Cardiac muscle cell (in vitro differentiated cells and primary cell): ENCODE measurements at regions not wholly inside any gene's neighbourhood (a gene's known extent, or its start where the extent isn't known, plus 50 kb on each side); places are given as distances from the start of the nearest gene placed in this dataset.

ENCODE experiments used
- DNase-seq, 2 donors: peaks; one replicate each; pipeline versions ENCODE4 v3.0.0 to v3.0.0-alpha.2; 2010 to 2017; ENCODE audit warnings: low read depth in 1 of 2, low spot score in 1 of 2
- H3K27ac ChIP-seq: fragments of 200-600 bp; sonication (generic); 2 replicates; pipeline ENCODE4 v1.5.1; 2016
- H3K27me3 ChIP-seq: fragments of 200-600 bp; sonication (generic); 2 replicates; pipeline ENCODE4 v1.6.0; 2016; ENCODE audit warnings: control low read depth
- H3K36me3 ChIP-seq: fragments of 200-600 bp; sonication (generic); 2 replicates; pipeline ENCODE4 v1.5.1; 2016; ENCODE audit warnings: control low read depth
- H3K4me1 ChIP-seq: fragments of 200-600 bp; sonication (generic); 2 replicates; pipeline ENCODE4 v1.8.1; 2017; ENCODE audit warnings: low read depth, mild to moderate bottlenecking, mixed run types
- H3K4me3 ChIP-seq: fragments of 200-600 bp; sonication (generic); 2 replicates; pipeline ENCODE4 v1.5.1; 2016; ENCODE audit warnings: mild to moderate bottlenecking
- H3K9me3 ChIP-seq: fragments of 200-600 bp; sonication (generic); 2 replicates; pipeline ENCODE4 v1.5.1; 2017; ENCODE audit warnings: low read depth, mild to moderate bottlenecking, control low read depth
- TF ChIP-seq, protein P1 (sequence below): IDR thresholded peaks from 2 replicates; pipeline ENCODE4 v1.5.1; 2012; ENCODE audit warnings: low read depth, mild to moderate bottlenecking, low read length

DNA sequence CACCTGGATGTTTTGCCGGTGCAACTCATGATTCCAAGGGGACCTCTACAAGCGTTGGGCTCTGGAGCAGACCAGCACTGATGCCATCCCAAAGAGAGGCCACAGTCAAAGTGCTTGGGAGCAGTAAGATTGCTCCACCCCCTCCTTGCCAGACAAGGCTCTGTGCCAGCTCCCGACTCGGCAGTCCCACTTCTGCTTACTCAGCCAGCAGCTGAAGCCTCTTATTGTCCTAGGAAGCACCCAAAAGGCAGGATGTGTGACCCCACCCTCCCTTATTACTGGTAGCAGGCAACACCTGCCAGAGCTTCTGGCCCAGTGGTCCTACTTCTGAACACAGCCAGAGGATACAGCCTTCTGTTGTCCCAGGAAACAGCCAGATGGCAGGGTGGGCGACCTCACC is 614.2 kb downstream of the TENT5A start:
- H3K4me1 ChIP-seq, result no peaks in the 10 kb centered on the region
- TF ChIP-seq, protein P1, sequence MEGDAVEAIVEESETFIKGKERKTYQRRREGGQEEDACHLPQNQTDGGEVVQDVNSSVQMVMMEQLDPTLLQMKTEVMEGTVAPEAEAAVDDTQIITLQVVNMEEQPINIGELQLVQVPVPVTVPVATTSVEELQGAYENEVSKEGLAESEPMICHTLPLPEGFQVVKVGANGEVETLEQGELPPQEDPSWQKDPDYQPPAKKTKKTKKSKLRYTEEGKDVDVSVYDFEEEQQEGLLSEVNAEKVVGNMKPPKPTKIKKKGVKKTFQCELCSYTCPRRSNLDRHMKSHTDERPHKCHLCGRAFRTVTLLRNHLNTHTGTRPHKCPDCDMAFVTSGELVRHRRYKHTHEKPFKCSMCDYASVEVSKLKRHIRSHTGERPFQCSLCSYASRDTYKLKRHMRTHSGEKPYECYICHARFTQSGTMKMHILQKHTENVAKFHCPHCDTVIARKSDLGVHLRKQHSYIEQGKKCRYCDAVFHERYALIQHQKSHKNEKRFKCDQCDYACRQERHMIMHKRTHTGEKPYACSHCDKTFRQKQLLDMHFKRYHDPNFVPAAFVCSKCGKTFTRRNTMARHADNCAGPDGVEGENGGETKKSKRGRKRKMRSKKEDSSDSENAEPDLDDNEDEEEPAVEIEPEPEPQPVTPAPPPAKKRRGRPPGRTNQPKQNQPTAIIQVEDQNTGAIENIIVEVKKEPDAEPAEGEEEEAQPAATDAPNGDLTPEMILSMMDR, result no peak
- H3K36me3 ChIP-seq, result no peaks in the 10 kb centered on the region
- no peaks in the 10 kb centered on the region for H3K27me3 ChIP-seq
- H3K4me3 ChIP-seq, result no peak overlapping the region
- H3K9me3 ChIP-seq, result no peaks in the 10 kb centered on the region
- H3K27ac ChIP-seq, result no peak overlapping the region
- no peak for DNase-seq

DNA sequence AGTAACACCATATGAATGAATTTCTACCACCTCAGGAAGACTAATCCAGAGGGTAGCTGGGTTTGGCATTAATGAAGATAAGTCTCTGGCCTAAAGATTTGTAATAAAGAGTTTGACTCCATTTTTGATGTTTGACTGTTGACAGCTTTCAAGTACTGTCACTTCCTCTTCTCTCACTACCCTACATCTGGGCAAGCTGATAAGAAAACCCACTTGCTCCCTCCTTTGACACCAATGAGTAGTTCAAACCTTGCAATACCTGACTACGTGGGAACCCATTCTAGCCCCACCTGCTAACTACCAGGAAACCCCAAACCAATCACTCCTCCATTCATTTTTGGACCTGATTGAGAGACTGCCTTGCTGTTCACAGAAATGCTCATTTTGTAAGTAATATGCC is 621.5 kb downstream of the TENT5A start:
- no peaks in the 10 kb centered on the region for H3K27me3 ChIP-seq
- TF ChIP-seq, protein P1, result no peak

DNA sequence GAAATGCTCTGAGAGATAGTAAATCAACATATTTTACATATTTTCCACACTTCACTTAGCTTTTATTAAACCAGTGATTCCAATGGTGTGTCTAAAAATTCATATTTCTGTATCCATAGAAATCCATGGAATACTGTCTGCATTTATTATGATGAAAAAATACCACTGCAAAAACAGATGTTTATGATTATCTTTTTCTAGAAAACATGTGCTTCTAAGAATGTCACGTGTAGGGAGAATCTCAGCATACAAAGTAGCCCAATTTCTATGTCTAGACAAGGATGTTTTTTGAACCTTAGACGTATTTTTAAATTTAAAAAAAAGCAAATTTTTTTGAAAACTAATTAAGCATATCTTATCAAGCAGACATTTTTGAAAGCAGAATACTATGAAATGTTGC is 622.4 kb downstream of the TENT5A start:
- Histone ChIP-seq H3K27me3 (no peaks in the 10 kb centered on the region), H3K4me3 (no peak overlapping the region), H3K36me3 (no peaks in the 10 kb centered on the region), H3K27ac (no peak overlapping the region), H3K4me1 (no peaks in the 10 kb centered on the region), H3K9me3 (no peaks in the 10 kb centered on the region)
- DNase-seq, result no peak
- TF ChIP-seq, protein P1, result no peak

More for the DNA sequence above, 621.5 kb downstream of the TENT5A start:
- Histone ChIP-seq H3K36me3 (no peaks in the 10 kb centered on the region), H3K4me1 (no peaks in the 10 kb centered on the region), H3K27ac (no peak overlapping the region), H3K4me3 (no peak overlapping the region), H3K9me3 (no peaks in the 10 kb centered on the region)
- DNase-seq, result no peak

DNA sequence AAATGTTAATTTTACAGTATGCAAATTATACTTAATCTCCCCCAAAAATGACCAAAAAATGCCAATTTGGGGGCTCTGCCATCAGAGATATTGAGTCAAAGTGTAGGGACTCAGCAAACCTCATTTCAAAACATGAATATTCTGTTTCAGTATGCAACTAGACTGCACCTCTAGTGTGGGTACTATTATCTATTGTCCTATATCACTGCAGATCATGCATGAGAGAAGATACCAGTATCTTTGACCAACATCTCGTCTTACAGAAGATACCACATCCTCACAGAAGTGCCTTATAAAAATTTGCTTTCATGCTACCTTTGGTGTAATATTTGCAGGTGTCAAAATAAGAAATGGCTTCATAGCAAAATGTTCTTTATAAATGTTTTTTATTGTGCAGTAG is 623.8 kb downstream of the TENT5A start:
- TF ChIP-seq, protein P1, result no peak
- Histone ChIP-seq H3K9me3 (no peaks in the 10 kb centered on the region), H3K4me3 (no peak overlapping the region), H3K36me3 (no peaks in the 10 kb centered on the region), H3K4me1 (no peaks in the 10 kb centered on the region), H3K27ac (no peak overlapping the region), H3K27me3 (no peaks in the 10 kb centered on the region)
- DNase-seq, result no peak

DNA sequence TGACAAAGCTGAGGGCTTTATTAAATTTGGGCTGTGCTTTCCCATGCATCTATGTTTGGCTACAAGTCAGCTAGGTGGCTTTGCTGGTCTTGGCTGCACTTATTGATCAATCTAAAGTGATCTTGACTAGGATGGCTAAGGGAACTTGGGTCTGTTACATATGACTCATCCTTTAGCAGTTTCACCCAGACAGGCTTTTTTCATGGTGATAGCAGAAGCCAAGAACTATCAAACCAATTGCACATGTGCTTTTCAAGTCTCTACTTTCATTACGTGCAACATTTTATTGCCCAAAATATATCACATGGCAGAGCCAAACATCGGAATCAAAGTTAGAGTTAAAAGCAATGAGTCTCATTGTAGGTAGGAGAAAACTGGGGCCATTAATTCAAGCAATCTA is 626.3 kb downstream of the TENT5A start:
- TF ChIP-seq, protein P1, result no peak
- Histone ChIP-seq H3K4me3 (no peak overlapping the region), H3K4me1 (no peaks in the 10 kb centered on the region), H3K9me3 (no peaks in the 10 kb centered on the region), H3K27me3 (no peaks in the 10 kb centered on the region), H3K27ac (no peak overlapping the region), H3K36me3 (no peaks in the 10 kb centered on the region)
- DNase-seq, result no peak

DNA sequence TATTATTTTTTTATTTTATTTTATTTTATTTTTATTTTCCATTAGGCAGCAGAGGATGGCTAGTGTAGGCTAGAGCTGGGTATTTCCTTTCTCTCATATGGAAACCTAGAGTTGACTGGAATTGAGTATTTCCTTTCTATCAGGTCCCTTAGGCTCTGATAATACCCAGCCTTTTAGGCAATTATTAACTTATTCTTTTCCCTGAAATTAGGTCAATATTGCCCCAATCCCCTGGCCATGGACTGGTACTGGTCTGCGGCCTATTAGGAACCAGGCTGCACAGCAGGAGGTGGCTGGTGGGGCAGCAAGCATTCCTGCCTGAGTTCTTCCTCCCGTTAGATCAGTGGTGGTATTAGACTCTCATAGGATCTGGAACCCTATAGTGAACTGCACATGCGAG is 632.2 kb downstream of the TENT5A start:
- Histone ChIP-seq H3K9me3 (no peaks in the 10 kb centered on the region), H3K36me3 (no peaks in the 10 kb centered on the region), H3K27ac (no peak overlapping the region), H3K4me1 (no peaks in the 10 kb centered on the region), H3K27me3 (no peaks in the 10 kb centered on the region), H3K4me3 (no peak overlapping the region)
- no peak for DNase-seq
- TF ChIP-seq, protein P1, result no peak
